ENCODE measurements at regions not wholly inside any gene's neighbourhood (a gene's known extent, or its start where the extent isn't known, plus 50 kb on each side); places are given as distances from the start of the nearest gene placed in this dataset.

GRCh38 chr7:19587291-19587690 lies 121.5 kb downstream of the POLR1F start:
- no peak overlapping the region for H3K4me3 ChIP-seq (ENCODE audit: low read length)
- DNase-seq (ENCODE audit: low read depth), result no peak
- TF ChIP-seq CTCF (conservative IDR thresholded peaks at IDR 0.05; ENCODE audit: low read length), result no peak

GRCh38 chr7:19585761-19586160 lies 123.1 kb downstream of the POLR1F start:
- TF ChIP-seq CTCF (conservative IDR thresholded peaks at IDR 0.05; ENCODE audit: low read length), result no peak
- DNase-seq (ENCODE audit: low read depth), result no peak
- H3K4me3 ChIP-seq (ENCODE audit: low read length), result no peak overlapping the region

GRCh38 chr7:19575909-19576557 lies 132.8 kb downstream of the POLR1F start:
- no peak overlapping the region for H3K4me3 ChIP-seq (ENCODE audit: low read length)
- no peak for TF ChIP-seq CTCF (conservative IDR thresholded peaks at IDR 0.05; ENCODE audit: low read length)

GRCh38 chr7:19574131-19574530 lies 134.7 kb downstream of the POLR1F start:
- DNase-seq (ENCODE audit: low read depth), result no peak
- no peak for TF ChIP-seq CTCF (conservative IDR thresholded peaks at IDR 0.05; ENCODE audit: low read length)
- H3K4me3 ChIP-seq (ENCODE audit: low read length), result no peak overlapping the region

More at GRCh38 chr7:19575909-19576557, 132.8 kb downstream of the POLR1F start:
- DNase-seq (ENCODE audit: low read depth), result no peak

GRCh38 chr7:19572566-19572965 lies 136.3 kb downstream of the POLR1F start:
- DNase-seq (ENCODE audit: low read depth), result no peak
- TF ChIP-seq CTCF (conservative IDR thresholded peaks at IDR 0.05; ENCODE audit: low read length), result no peak
- no peak overlapping the region for H3K4me3 ChIP-seq (ENCODE audit: low read length)

- H3K4me3 ChIP-seq (ENCODE audit: low read length), result no peak overlapping the region
- TF ChIP-seq CTCF (conservative IDR thresholded peaks at IDR 0.05; ENCODE audit: low read length), result no peak
- DNase-seq (ENCODE audit: low read depth), result no peak
Measured at GRCh38 chr7:19567011-19567410, 141.8 kb downstream of the POLR1F start.

- no peak for TF ChIP-seq CTCF (conservative IDR thresholded peaks at IDR 0.05; ENCODE audit: low read length)
- H3K4me3 ChIP-seq (ENCODE audit: low read length), result no peak overlapping the region
- no peak for DNase-seq (ENCODE audit: low read depth)
Measured at GRCh38 chr7:19565602-19566001, 143.2 kb downstream of the POLR1F start.

Measured in AG10803 (cell line).